Keratinocyte (primary cell): ENCODE measurements at regions not wholly inside any gene's neighbourhood (a gene's known extent, or its start where the extent isn't known, plus 50 kb on each side); places are given as distances from the start of the nearest gene placed in this dataset.

Experiments used
- DNase-seq: peaks from one replicate; pipeline ENCODE4 v3.0.0-alpha.2; 2011; ENCODE audit warnings: low read depth, missing footprints, low spot score
- FAIRE-seq: peaks from 2 replicates; lab custom pipeline; 2011; peaks lifted over from hg19 to GRCh38; lab: Jason Lieb, UNC
- H2AFZ ChIP-seq: 2 replicates; pipeline ENCODE4 v1.6.0; 2012; ENCODE audit warnings: low read length, control low read depth, inconsistent platforms; ENCODE audit not compliant: control insufficient read depth
- H3K27ac ChIP-seq: 2 replicates; pipeline ENCODE4 v1.5.1; 2011; ENCODE audit warnings: low read length; ENCODE audit not compliant: control insufficient read depth, insufficient read depth
- H3K27me3 ChIP-seq: 3 replicates; pipeline ENCODE4 v1.6.0; 2011; ENCODE audit warnings: low read length; ENCODE audit not compliant: control insufficient read depth, insufficient read depth; ENCODE audit errors: extremely low read depth
- H3K36me3 ChIP-seq, 2 experiments: 2 replicates in 1 of 2; 3 replicates in 1 of 2; pipeline ENCODE4 v1.5.1; 2011; ENCODE audit warnings: low read length in 2 of 2, mild to moderate bottlenecking in 1 of 2; ENCODE audit not compliant: control insufficient read depth in 2 of 2, insufficient read depth in 2 of 2; ENCODE audit errors: extremely low read depth in 1 of 2
- H3K4me1 ChIP-seq: 3 replicates; pipeline ENCODE4 v1.5.1; 2011; ENCODE audit warnings: low read length; ENCODE audit not compliant: control insufficient read depth, insufficient read depth; ENCODE audit errors: extremely low read depth
- H3K4me2 ChIP-seq: 3 replicates; pipeline ENCODE4 v1.6.0; 2011; ENCODE audit warnings: low read depth, low read length; ENCODE audit not compliant: control insufficient read depth, insufficient read depth; ENCODE audit errors: extremely low read depth
- H3K4me3 ChIP-seq, 3 experiments: fragments of 200-600 bp in 1 of 3; sonication (generic) in 1 of 3; 2 replicates in 2 of 3; 3 replicates in 1 of 3; pipeline ENCODE4 v1.5.1; 2011 to 2016; ENCODE audit warnings: low read length in 3 of 3, mild to moderate bottlenecking in 3 of 3, control low read depth in 2 of 3, inconsistent platforms in 1 of 3, low read depth in 1 of 3, mixed read lengths in 1 of 3, mixed run types in 1 of 3, moderate library complexity in 1 of 3; ENCODE audit not compliant: control insufficient read depth in 2 of 3, insufficient read depth in 2 of 3; ENCODE audit errors: extremely low read depth in 1 of 3
- H3K79me2 ChIP-seq: 2 replicates; pipeline ENCODE4 v1.6.0; 2012; ENCODE audit warnings: low read length; ENCODE audit not compliant: control insufficient read depth, insufficient read depth
- H3K9ac ChIP-seq: 3 replicates; pipeline ENCODE4 v1.6.0; 2011; ENCODE audit warnings: low read length; ENCODE audit not compliant: control insufficient read depth, insufficient read depth; ENCODE audit errors: extremely low read depth
- H3K9me1 ChIP-seq: 3 replicates; pipeline ENCODE4 v1.6.0; 2011; ENCODE audit warnings: low read length; ENCODE audit not compliant: control insufficient read depth, insufficient read depth; ENCODE audit errors: extremely low read depth
- H3K9me3 ChIP-seq: 2 replicates; pipeline ENCODE4 v1.5.1; 2012; ENCODE audit warnings: low read depth, low read length; ENCODE audit not compliant: control insufficient read depth
- H4K20me1 ChIP-seq: 3 replicates; pipeline ENCODE4 v1.6.0; 2011; ENCODE audit warnings: low read length; ENCODE audit not compliant: control insufficient read depth, insufficient read depth; ENCODE audit errors: extremely low read depth
- CTCF ChIP-seq, 3 experiments: IDR thresholded peaks in 1 of 3; conservative IDR thresholded peaks in 1 of 3; optimal IDR thresholded peaks in 1 of 3; 2 replicates in 2 of 3; 3 replicates in 1 of 3; pipeline versions ENCODE3 to v1.5.1; 2011; ENCODE audit warnings: low read length in 3 of 3, mild to moderate bottlenecking in 3 of 3, moderate library complexity in 2 of 3, control low read depth in 1 of 3, inconsistent platforms in 1 of 3; ENCODE audit not compliant: insufficient read depth in 2 of 3; ENCODE audit errors: extremely low read depth in 1 of 3
- EZH2 ChIP-seq: IDR thresholded peaks from one replicate; pipeline ENCODE4 v1.6.1; 2012; ENCODE audit warnings: inconsistent platforms, mild to moderate bottlenecking, low read length, moderate library complexity
- dilution Hi-C: fragments of 300-500 bp; cut with MboI; formaldehyde crosslinking; loops from one replicate; pipeline ENCODE4 v1.7.0; 2020; ENCODE audit warnings: low sequenced_read_pairs; ENCODE audit not compliant: extremely low pct_ligation_motif_present

GRCh38 chr6:138622967-138623366 is 123.7 kb upstream of the NHSL1 start:
- dilution Hi-C loops, result no loop called here
- Histone ChIP-seq H3K27me3 (no peaks in the 10 kb centered on the region), H3K4me3 (no peak overlapping the region), H3K36me3 (no peaks in the 10 kb centered on the region), H3K27ac (no peak overlapping the region), H3K79me2 (peaks cover 28% of the 10 kb centered on the region), H3K9me1 (no peaks in the 10 kb centered on the region), H3K4me2 (no peak overlapping the region), H4K20me1 (no peaks in the 10 kb centered on the region), H2AFZ (no peak overlapping the region), H3K9me3 (no peaks in the 10 kb centered on the region), H3K9ac (no peak overlapping the region), H3K4me1 (peaks cover 7% of the 10 kb centered on the region)
- TF ChIP-seq CTCF (optimal IDR thresholded peaks at IDR 0.05 in 1 of 3, IDR thresholded peaks at IDR 0.05 in 1 of 3, conservative IDR thresholded peaks at IDR 0.05 in 1 of 3; ENCODE audit: extremely low read depth in 1 of 3, insufficient read depth in 2 of 3, low read length in 3 of 3), result no peak
- TF ChIP-seq EZH2, result no peak
- peak; percentile 41 for DNase-seq
- FAIRE-seq, result no peak

- dilution Hi-C loops, result no loop called here
- no peaks in the 10 kb centered on the region for H3K36me3 ChIP-seq
These were observed 132.3 kb upstream of the NHSL1 start for GRCh38 chr6:138631566-138631965.

More at GRCh38 chr6:138631566-138631965, 132.3 kb upstream of the NHSL1 start:
- H2AFZ ChIP-seq, result no peak overlapping the region
- no peaks in the 10 kb centered on the region for H3K9me1 ChIP-seq
- peaks cover 5% of the 10 kb centered on the region for H3K4me1 ChIP-seq
- H3K27me3 ChIP-seq, result no peaks in the 10 kb centered on the region
- DNase-seq (no peak), FAIRE-seq (no peak)
- peaks cover 4% of the 10 kb centered on the region for H4K20me1 ChIP-seq
- no peak overlapping the region for H3K27ac ChIP-seq
- peaks cover 64% of the 10 kb centered on the region for H3K79me2 ChIP-seq
- no peak overlapping the region for H3K9ac ChIP-seq
- H3K9me3 ChIP-seq, result no peaks in the 10 kb centered on the region
- H3K4me3 ChIP-seq, result no peak overlapping the region
- no peak for TF ChIP-seq EZH2
- TF ChIP-seq CTCF (optimal IDR thresholded peaks at IDR 0.05 in 1 of 3, IDR thresholded peaks at IDR 0.05 in 1 of 3, conservative IDR thresholded peaks at IDR 0.05 in 1 of 3; ENCODE audit: extremely low read depth in 1 of 3, insufficient read depth in 2 of 3, low read length in 3 of 3), result no peak
- no peak overlapping the region for H3K4me2 ChIP-seq
